Skeletal muscle satellite cell (primary cell): ENCODE measurements at regions not wholly inside any gene's neighbourhood (a gene's known extent, or its start where the extent isn't known, plus 50 kb on each side); places are given as distances from the start of the nearest gene placed in this dataset.
"Not testable (repeated sequence)": the region's sequence is repeated elsewhere in the genome, so short reads cannot be mapped to it uniquely, and the experiment has no call there.

Source experiments
- H3K27me3 ChIP-seq: 2 replicates; pipeline ENCODE4 v1.7.0; 2013; ENCODE audit warnings: low read length; ENCODE audit not compliant: control insufficient read depth, insufficient read depth
- H3K36me3 ChIP-seq: 2 replicates; pipeline ENCODE4 v1.7.0; 2013; ENCODE audit warnings: mild to moderate bottlenecking, control low read depth, low read length; ENCODE audit not compliant: insufficient read depth
- H3K4me1 ChIP-seq: 2 replicates; pipeline ENCODE4 v1.7.0; 2013; ENCODE audit warnings: low read length; ENCODE audit not compliant: control insufficient read depth, insufficient read depth
- H3K4me2 ChIP-seq: 2 replicates; pipeline ENCODE4 v1.7.0; 2013; ENCODE audit warnings: mild to moderate bottlenecking, low read length
- H3K4me3 ChIP-seq: 2 replicates; pipeline ENCODE4 v1.7.0; 2013; ENCODE audit warnings: low read length
- H3K9ac ChIP-seq: 2 replicates; pipeline ENCODE4 v1.7.0; 2013; ENCODE audit warnings: mild to moderate bottlenecking, low read depth, low read length, moderate library complexity
- H3K9me3 ChIP-seq: replicated peaks from 2 replicates; pipeline ENCODE4 v1.7.0; 2013; ENCODE audit warnings: mild to moderate bottlenecking, control low read depth, low read length

GRCh38 chr1:10950316-10951172, 61.9 kb upstream of the TARDBP start:
- no peaks in the 10 kb centered on the region for H3K4me1 ChIP-seq
- no peaks in the 10 kb centered on the region for H3K36me3 ChIP-seq
- no peaks in the 10 kb centered on the region for H3K9me3 ChIP-seq
- no peak overlapping the region for H3K4me3 ChIP-seq
- H3K27me3 ChIP-seq = peaks cover 32% of the 10 kb centered on the region
- no peak overlapping the region for H3K9ac ChIP-seq
- no peak overlapping the region for H3K4me2 ChIP-seq

- H3K36me3 ChIP-seq, H3K9me3 ChIP-seq, H3K4me3 ChIP-seq, H3K9ac ChIP-seq, H3K4me2 ChIP-seq, H3K4me1 ChIP-seq: not testable (repeated sequence)
- H3K27me3 ChIP-seq = peaks cover 28% of the 10 kb centered on the region
Measured at GRCh38 chr1:10951298-10951697, 61.2 kb upstream of the TARDBP start.

GRCh38 chr1:10951961-10952360, 60.5 kb upstream of the TARDBP start:
- H3K9me3 ChIP-seq = no peaks in the 10 kb centered on the region
- H3K27me3 ChIP-seq = peaks cover 29% of the 10 kb centered on the region
- H3K4me1 ChIP-seq = no peaks in the 10 kb centered on the region
- no peaks in the 10 kb centered on the region for H3K36me3 ChIP-seq
- no peak overlapping the region for H3K9ac ChIP-seq
- H3K4me2 ChIP-seq = no peak overlapping the region
- H3K4me3 ChIP-seq = no peak overlapping the region

- H3K27me3 ChIP-seq = peaks cover 34% of the 10 kb centered on the region
- H3K4me1 ChIP-seq = no peaks in the 10 kb centered on the region
- H3K4me2 ChIP-seq = no peak overlapping the region
- H3K9ac ChIP-seq = no peak overlapping the region
- no peak overlapping the region for H3K4me3 ChIP-seq
- no peaks in the 10 kb centered on the region for H3K9me3 ChIP-seq
- no peaks in the 10 kb centered on the region for H3K36me3 ChIP-seq
Measured at GRCh38 chr1:10953505-10954193, 58.8 kb upstream of the TARDBP start.

- no peaks in the 10 kb centered on the region for H3K36me3 ChIP-seq
- peaks cover 33% of the 10 kb centered on the region for H3K27me3 ChIP-seq
- H3K4me2 ChIP-seq = no peak overlapping the region
- H3K4me1 ChIP-seq = no peaks in the 10 kb centered on the region
- H3K4me3 ChIP-seq = no peak overlapping the region
- no peak overlapping the region for H3K9ac ChIP-seq
- no peaks in the 10 kb centered on the region for H3K9me3 ChIP-seq
Measured at GRCh38 chr1:10957133-10957532, 55.3 kb upstream of the TARDBP start.

- Histone ChIP-seq H3K27me3 (peaks cover 35% of the 10 kb centered on the region), H3K4me1 (no peaks in the 10 kb centered on the region), H3K4me3 (no peak overlapping the region), H3K9ac (no peak overlapping the region), H3K4me2 (no peak overlapping the region), H3K9me3 (no peaks in the 10 kb centered on the region), H3K36me3 (no peaks in the 10 kb centered on the region)
Measured at GRCh38 chr1:10958614-10959013, 53.8 kb upstream of the TARDBP start.

- Histone ChIP-seq H3K27me3 (peaks cover 46% of the 10 kb centered on the region), H3K9ac (no peak overlapping the region), H3K4me1 (no peaks in the 10 kb centered on the region), H3K4me2 (no peak overlapping the region), H3K36me3 (no peaks in the 10 kb centered on the region), H3K9me3 (no peaks in the 10 kb centered on the region), H3K4me3 (no peak overlapping the region)
Measured at GRCh38 chr1:10960411-10961299, 51.8 kb upstream of the TARDBP start.

- H3K9ac ChIP-seq = no peak overlapping the region
- H3K4me2 ChIP-seq = no peak overlapping the region
- no peaks in the 10 kb centered on the region for H3K36me3 ChIP-seq
- no peak overlapping the region for H3K4me3 ChIP-seq
- H3K4me1 ChIP-seq = peaks cover 3% of the 10 kb centered on the region
- H3K9me3 ChIP-seq = no peaks in the 10 kb centered on the region
- peaks cover 51% of the 10 kb centered on the region for H3K27me3 ChIP-seq
Measured at GRCh38 chr1:10961300-10961833, 51.1 kb upstream of the TARDBP start.

- Histone ChIP-seq H3K9ac (no peak overlapping the region), H3K9me3 (no peaks in the 10 kb centered on the region), H3K4me2 (no peak overlapping the region), H3K4me3 (no peak overlapping the region), H3K27me3 (peaks cover 44% of the 10 kb centered on the region), H3K36me3 (no peaks in the 10 kb centered on the region), H3K4me1 (peaks cover 3% of the 10 kb centered on the region)
Measured at GRCh38 chr1:10962483-10962882, 50.0 kb upstream of the TARDBP start.
